Pancreas (tissue), 10 donors: ENCODE measurements at regions not wholly inside any gene's neighbourhood (a gene's known extent, or its start where the extent isn't known, plus 50 kb on each side); places are given as distances from the start of the nearest gene placed in this dataset.

ENCODE experiments used
- ATAC-seq, 4 donors: fragments of 200-7000 bp; cut with Tn5 transposase; one replicate each; pipeline versions ENCODE4 v1.8.0 to v1.9.1; 2020; ENCODE audit warnings: mild to moderate bottlenecking in 4 of 4, moderate library complexity in 4 of 4
- DNase-seq, 6 donors: peaks; one replicate each; pipeline ENCODE4 v3.0.0-alpha.2; 2020
- FAIRE-seq: peaks from 2 replicates; lab custom pipeline; 2012; peaks lifted over from hg19 to GRCh38; lab: Jason Lieb, UNC
- H3K27ac ChIP-seq, 4 donors: fragments of 200-600 bp; sonication (generic); 1 replicate in 3 of 4; 2 replicates in 1 of 4; pipeline versions ENCODE4 v1.5.0 to v1.8.0; 2020
- H3K27me3 ChIP-seq, 4 donors: fragments of 200-600 bp; one replicate each; pipeline ENCODE4 v1.8.0; 2021
- H3K36me3 ChIP-seq, 3 donors: fragments of 200-600 bp; sonication (generic) in 1 of 3; one replicate each; pipeline versions ENCODE4 v1.5.0 to v1.8.0; 2020 to 2021
- H3K4me1 ChIP-seq, 3 donors: fragments of 200-600 bp; one replicate each; pipeline ENCODE4 v1.8.0; 2021
- H3K4me3 ChIP-seq, 4 donors: fragments of 200-600 bp; sonication (generic) in 2 of 4; one replicate each; pipeline versions ENCODE4 v1.5.0 to v1.8.0; 2020 to 2021
- H3K9me3 ChIP-seq, 4 donors: fragments of 200-600 bp; one replicate each; pipeline ENCODE4 v1.8.0; 2021
- CTCF ChIP-seq, 4 donors: fragments of 200-600 bp; sonication (generic) in 3 of 4; IDR thresholded peaks; one replicate each; pipeline versions ENCODE4 v1.5.0 to v1.8.0; 2021; ENCODE audit warnings: antibody characterized with exemption in 4 of 4
- WGBS, 2 donors: extraction: QIAGEN DNeasy Blood & Tissue Kit; methylation state at CpG; one replicate each; pipeline ENCODE4 v1.1.7; 2013; 5-methylcytosine and 5-hydroxymethylcytosine counted together
- intact Hi-C, 3 donors: fragments of 100-400 bp; cut with DNase I; formaldehyde crosslinking; loops; one replicate each; pipeline versions ENCODE4 v1.11.1 to v1.14.2; 2022
- donor health status: healthy with polysubstance abuse.
- donor health status: DM: no; HTN: no; CAD: no; lungs with moderate emphysema.
- donor health status: DM: no; HTN: no; CAD: no.
- donor health status: control.
- donor health status: control.
- donor health status: Bipolar disorder and iron deficiency.
- donor health status: DM: yes; HTN: yes; CAD: no.
- donor health status: DM: no; HTN: no; CAD: no.
- donor health status: DM: no; HTN: no; CAD: no.
- donor health status: DM: yes; HTN: yes; CAD: no.

- Histone ChIP-seq H3K9me3 (no peaks in the 10 kb centered on the region), H3K36me3 (no peaks in the 10 kb centered on the region), H3K27ac (no peak overlapping the region), H3K4me3 (no peak overlapping the region), H3K27me3 (no peaks in the 10 kb centered on the region), H3K4me1 (no peaks in the 10 kb centered on the region)
- 67 to 79% methylated on average over 8 of the region's 8 CpGs for WGBS, 2 donors
- intact Hi-C loops: no loop called here
- ATAC-seq (no peak), FAIRE-seq (no peak), DNase-seq (no peak)
- TF ChIP-seq CTCF (IDR thresholded peaks at IDR 0.05): no peak
Observed at GRCh38 chr4:176013476-176014247, 52.0 kb upstream of the WDR17 start.

DNA sequence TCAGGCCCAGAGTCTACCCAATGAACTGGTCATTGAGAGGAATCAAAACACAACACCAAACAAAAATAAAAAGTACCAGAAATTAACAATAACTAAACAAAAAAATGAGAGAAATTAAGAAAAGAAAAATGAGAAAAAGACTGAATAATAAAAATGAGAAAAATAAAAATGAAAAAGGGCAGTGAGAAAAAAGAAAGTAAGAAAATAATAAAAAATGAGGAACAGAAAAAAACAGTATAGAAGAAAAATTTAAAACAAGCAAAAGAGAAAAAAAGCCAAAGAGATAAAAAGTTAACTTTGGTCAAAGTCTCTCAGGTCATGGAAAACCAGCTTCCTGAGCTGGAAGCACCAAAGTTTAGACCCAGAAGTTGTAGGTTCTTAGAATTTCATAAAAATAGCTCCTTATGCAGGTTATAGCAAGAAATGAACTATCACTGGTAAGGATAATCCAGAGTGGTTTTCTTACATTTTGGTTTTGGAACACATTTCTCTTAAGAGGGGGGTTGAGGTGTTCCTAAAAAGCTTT, 51.0 kb upstream of the WDR17 start:
- DNase-seq (no peak), FAIRE-seq (no peak), ATAC-seq (no peak)
- Histone ChIP-seq H3K9me3 (no peaks in the 10 kb centered on the region), H3K27ac (no peak overlapping the region), H3K36me3 (no peaks in the 10 kb centered on the region), H3K4me1 (no peaks in the 10 kb centered on the region), H3K27me3 (no peaks in the 10 kb centered on the region), H3K4me3 (no peak overlapping the region)
- TF ChIP-seq CTCF (IDR thresholded peaks at IDR 0.05): no peak
- intact Hi-C loops: no loop called here
